SW 1271 (cell line): ENCODE measurements at regions not wholly inside any gene's neighbourhood (a gene's known extent, or its start where the extent isn't known, plus 50 kb on each side); places are given as distances from the start of the nearest gene placed in this dataset.
A peak's percentile ranks its signal among the peaks of the same experiment; 100 is the strongest.

ENCODE experiments used
- DNase-seq, 2 experiments: peaks; one replicate each; lab custom pipeline; 2025; lab: John Stamatoyannopoulos, UW

GRCh38 chr6:113290684-113291083 lies 566.5 kb upstream of the MARCKS start:
- DNase-seq = no peak

DNA sequence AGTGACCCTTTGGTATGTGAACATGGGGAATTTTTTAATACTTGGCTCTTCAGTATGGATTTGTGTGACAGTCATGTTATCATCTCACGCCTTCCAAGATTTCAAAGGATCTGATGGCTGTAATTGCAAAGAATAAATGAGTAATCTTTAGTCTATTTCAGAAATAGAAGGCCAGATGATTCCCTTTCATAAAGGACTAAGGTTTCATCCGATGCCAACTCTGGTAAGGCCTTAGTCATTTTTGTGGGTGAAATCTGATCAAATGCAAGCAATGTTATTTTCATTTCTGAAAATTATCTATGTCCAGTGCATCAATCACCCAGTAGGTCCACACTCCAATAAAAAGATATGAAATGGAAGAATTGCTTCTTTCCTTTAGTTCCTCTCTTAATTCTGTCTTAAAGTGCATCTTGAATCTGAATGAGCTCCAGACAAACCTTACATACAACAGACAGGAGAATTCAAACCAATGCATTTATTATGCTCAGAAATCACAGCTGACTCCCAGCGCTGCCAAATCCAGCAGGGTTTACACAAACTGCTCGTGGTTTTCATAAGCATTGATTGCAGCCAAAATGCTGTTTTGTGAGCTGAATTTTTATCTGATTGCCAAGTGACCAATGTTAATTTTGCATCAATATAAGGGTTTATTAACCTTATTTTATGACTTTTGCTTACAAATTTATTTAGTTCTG lies 565.2 kb upstream of the MARCKS start:
- DNase-seq = no peak

DNA sequence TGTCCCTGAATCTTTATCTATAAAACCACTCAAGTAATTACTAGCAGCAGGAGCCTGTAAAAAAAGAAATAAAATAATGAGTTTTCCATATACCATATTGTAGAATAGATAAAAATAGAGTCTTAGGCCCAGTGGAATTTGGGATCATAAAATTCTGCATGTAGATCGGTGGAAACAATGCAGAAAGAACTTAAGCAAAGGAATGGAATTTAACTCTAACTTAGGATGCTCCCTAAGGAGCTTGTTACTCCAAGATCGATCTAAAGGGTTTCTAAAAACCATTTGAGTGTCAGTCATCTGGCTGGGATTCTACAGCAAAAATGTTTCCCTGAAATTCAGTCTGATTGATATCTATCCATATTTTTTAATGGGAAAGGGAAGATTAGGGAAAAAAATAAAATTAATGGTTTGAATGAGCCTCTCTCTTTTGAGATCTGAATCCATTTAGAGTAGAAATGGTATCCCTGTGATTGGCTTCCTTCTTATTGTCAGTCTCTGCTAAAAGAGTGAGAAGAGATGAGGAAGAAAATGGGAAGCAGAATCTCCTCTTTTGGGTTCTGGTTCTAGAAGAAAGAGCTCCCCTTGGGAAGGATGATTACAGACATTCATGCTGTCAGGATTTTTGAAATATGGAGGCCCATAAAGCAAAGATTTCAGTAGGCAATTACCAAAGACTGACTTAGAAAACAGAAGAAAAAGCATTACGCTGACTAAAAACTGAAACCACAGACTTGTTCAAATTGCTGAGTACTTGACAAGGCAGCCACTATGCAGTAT lies 564.3 kb upstream of the MARCKS start:
- DNase-seq = no peak

GRCh38 chr6:113293423-113293740 lies 563.8 kb upstream of the MARCKS start:
- no peak for DNase-seq

DNA sequence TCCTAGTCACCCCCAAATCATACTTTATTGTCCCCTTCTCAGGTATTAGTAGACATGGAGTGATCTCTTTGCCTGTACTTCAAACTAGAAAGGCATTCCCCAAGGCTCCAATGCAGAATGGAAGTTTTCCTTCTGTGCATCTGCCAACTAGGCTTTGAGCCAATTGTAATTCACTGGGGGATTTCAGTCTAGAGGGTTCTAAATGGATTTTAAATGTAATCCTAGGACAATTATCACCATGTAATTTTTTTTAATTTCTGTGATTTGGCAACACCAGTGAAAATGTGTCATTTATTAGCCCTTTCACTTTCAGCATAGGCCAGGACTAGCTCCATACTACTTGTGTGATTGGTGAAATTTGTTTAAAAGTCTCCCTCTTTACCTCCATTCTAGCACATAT lies 557.6 kb upstream of the MARCKS start:
- DNase-seq = no peak

GRCh38 chr6:113301651-113302050 lies 555.5 kb upstream of the MARCKS start:
- DNase-seq = no peak

GRCh38 chr6:113304116-113304515 lies 553.0 kb upstream of the MARCKS start:
- DNase-seq = no peak

DNA sequence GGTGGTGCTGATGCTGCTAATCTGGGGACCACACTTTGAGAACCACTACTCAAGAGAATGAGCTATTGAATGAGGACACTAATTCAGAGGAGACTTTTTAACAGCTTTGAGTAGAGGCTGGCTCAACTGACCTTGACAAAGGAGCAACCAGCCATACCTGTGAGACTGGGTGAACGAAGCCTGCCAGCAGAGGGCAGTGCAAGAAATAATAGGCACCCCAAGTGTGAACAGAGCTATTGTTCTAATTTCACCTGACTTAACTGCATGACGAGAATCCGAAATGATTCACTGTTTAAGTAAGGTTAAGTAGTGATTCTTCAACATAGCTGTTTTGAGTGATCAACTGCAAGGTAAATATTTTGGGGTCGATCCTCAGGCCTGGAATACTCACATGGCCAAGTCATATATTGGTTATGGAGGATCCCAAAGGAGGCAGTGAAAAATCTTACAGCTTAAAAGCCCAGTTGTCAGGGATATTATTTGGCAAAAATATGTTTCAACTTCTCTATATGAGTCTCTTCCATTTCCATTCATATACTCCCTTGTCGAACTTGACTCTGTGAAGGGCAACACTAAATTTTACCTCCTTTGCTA lies 550.5 kb upstream of the MARCKS start:
- peak in 1 of 2 experiments; percentile 12 for DNase-seq

- no peak for DNase-seq
Measured at GRCh38 chr6:113308266-113308665, 548.9 kb upstream of the MARCKS start.

DNA sequence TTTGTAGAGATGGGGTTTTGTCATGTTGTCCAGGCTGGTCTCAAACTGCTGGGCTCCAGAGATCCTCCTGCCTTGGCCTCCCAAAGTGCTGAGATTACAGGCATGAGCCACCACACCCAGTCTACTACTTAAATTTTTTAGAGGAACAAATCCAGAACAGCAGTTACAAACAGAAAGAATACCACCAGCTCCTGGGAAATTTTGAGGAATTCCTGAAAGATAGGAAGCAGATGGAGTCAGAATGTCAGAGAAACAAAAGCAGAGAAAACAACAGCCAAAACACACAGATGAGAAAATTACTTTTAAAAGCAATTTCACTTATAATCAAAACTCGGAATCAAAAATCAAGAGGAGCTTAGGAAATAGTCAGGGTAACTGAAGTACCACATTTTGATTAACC lies 543.3 kb upstream of the MARCKS start:
- no peak for DNase-seq

DNA sequence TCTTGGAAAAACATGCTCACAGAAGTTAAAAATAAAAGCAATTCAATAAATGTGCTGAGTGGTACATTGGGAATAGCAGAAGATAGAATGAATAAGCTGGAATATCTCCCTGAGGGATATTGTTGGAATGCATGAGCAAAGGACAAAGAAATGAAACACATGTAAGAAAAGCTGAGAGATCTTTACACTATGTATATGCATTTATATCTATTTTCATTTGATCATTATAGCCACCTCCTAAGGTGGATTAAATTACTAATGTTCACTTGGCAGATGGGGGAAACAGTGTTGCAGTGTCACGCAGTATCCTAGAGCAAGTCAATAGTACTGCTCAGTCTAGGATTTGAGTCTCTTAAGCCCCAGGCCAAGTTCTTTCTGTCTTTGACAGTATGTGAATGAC lies 542.0 kb upstream of the MARCKS start:
- DNase-seq = no peak

GRCh38 chr6:113315879-113316278 lies 541.3 kb upstream of the MARCKS start:
- DNase-seq = no peak

DNA sequence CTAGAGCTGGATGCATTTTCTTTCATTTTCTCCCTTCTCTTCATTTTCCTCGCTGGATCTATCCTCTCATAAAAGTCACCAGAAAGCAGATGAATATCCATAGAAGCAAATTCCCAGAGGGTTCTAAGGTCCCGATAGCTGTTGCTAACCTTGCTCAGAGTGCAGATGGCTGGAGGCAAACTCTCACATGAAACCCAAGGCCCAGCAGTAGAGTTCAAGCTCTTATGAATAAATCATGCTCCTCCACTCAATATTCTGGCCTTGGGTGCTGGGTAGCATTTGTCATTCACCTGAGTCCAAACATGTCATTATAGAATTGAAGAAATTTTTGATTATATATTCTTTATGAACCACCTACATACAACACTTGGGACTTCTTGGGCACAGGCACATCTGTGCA lies 539.7 kb upstream of the MARCKS start:
- DNase-seq = no peak

- no peak for DNase-seq
Measured at GRCh38 chr6:113317891-113318574, 539.1 kb upstream of the MARCKS start.

GRCh38 chr6:113318575-113318917 lies 538.6 kb upstream of the MARCKS start:
- DNase-seq = no peak

DNA sequence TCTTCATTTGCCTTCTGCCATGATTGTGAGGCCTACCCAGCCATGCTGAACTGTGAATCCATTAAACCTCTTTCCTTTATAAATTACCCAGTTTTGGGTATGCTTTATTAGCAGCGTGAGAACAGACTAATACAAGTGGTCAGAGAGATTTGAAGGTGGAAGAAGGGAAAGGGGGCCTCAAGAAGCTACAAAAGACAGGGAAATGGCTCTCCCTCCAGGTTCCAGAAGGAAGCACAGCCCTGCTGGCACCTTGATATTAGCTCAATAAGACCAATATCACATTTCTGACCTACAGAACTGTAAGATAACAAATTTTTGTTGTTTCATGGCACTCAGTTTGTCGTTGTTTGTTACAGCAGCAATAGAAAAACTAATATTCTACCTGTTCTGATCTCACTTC lies 536.5 kb upstream of the MARCKS start:
- no peak for DNase-seq

- no peak for DNase-seq
Measured at GRCh38 chr6:113326781-113327180, 530.4 kb upstream of the MARCKS start.

GRCh38 chr6:113328886-113329381 lies 528.2 kb upstream of the MARCKS start:
- no peak for DNase-seq

DNA sequence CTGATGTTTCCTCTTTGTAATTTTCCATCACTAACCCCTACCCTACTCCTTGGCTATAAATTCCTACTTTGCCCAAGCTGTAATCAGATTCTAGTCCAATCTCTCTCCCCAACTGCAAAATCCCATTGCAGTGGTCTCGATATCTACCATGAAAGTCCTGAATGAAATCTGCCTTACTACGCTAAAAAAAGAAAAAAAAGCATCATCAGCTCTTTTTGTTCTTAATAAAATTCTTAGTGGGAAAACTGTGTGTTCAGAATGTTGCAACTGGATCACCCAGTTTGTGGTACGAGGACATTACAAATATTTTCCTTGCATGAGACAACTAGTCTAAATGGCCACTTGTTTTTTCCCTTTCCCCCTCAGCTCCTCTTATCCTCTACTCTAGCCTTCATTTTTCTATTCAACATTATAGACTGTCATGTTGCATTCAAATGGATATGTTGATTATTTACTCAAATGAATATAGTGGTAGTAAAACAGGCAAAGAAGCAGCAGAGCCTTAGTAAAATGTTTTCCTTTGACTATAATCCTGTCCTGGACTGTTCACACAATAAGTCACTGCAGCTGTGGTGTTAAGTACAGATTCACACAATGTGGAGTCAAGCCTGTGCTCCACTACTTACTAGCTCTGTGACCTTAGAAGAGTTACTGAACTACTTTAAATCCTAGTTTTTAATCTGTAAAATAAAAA lies 527.1 kb upstream of the MARCKS start:
- DNase-seq = no peak

DNA sequence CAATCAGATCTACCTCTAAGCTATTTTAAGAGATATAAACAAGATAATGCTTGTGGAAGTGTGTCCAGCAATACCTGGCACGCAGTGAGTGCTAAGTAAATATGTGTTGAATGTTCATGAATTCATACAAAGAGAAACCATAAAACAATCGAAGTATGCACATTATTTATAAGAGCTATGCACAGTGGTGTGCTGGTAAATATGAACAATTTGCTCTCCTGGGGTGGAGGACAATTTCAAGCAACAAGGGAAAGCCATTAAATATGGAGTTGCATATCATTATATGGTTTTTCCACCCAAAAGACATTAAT lies 526.6 kb upstream of the MARCKS start:
- DNase-seq = no peak

DNA sequence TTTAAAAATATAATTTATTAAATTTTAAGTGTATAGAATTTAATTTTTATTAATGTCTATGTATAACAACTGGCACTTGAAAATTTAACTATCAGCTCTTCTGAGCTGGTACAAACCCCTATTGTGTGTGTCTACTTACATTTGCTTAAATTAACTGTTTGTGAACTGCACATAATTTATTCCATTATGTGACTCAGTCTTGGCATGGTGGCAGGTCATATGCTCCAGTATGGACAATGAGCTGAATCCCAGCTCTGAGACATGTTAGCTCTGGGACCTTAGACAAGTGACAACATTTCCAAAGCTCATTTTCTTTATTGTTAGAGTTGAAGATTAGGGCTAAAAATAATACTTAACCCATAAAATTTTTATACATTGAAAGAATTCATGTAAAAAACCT lies 526.1 kb upstream of the MARCKS start:
- DNase-seq = no peak

DNA sequence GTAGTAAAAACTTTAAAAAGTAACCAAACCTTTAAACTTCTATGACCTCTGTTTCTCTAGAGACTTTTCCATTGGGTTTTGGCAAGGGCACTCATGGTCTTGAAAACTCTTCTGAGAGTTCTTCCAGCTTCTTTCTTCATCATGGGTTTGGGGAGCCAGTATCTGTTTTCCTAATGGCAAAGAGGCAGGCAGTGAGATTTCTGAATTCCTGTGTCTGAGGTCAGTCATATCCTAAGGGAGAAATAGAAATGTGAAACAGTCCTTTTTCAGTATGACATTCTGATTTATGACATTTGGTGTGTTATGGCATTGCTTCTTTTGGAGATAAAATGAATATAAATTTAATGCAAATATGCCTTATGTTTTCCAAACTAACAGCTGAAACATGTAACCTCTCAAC lies 518.5 kb upstream of the MARCKS start:
- DNase-seq = no peak
